ENCODE measurements at regions not wholly inside any gene's neighbourhood (a gene's known extent, or its start where the extent isn't known, plus 50 kb on each side); places are given as distances from the start of the nearest gene placed in this dataset.

DNA sequence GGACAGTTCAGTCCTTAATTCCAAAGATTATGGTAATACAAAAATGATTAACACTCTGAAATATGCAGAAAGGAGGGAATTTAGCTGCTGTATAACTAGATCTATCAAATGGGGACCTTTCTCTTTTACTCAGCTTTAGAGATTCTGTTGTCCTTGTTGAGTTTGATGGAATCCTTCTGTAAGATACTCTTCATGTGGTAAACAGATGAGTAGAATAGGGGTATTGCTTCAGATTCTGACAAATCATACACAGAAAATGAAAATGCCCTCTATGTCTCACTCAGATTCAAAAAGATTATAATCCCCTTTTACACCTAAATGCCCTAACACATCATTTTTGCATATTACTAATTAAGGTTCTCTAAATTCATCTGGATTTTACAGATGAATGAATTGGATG, 50.7 kb downstream of the ARHGAP35 start:
- DNase-seq = no peak

DNA sequence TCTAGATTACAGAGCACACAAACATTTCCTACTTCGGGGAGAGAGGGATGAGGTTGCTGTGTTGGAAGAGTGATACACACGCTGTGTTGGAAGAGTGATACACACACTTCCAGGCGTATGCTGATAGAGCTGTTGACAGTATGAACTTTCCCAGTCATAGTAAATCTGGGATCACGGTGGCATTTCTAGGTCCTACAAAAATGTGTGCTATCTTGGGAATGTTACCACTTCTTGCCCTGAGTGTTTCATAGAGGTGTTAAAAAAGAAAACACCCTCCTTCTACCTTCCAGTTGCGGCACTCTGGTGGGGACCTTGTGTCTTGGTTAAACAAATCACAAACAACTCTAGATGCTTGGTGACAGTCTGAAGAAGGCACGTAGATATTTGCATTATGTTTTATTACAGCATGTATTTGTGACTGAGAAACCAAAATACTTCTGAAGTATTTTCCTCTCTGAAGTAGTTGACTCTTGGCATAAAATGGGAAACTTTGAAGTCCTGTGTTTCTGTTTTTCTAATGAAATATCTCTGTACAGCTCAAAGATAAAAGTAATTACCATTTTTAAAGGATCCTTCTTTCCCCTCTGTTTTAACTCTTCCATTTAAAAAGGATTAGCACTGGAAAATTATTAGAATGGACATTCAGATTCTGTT, 52.5 kb downstream of the ARHGAP35 start:
- DNase-seq = no peak

DNA sequence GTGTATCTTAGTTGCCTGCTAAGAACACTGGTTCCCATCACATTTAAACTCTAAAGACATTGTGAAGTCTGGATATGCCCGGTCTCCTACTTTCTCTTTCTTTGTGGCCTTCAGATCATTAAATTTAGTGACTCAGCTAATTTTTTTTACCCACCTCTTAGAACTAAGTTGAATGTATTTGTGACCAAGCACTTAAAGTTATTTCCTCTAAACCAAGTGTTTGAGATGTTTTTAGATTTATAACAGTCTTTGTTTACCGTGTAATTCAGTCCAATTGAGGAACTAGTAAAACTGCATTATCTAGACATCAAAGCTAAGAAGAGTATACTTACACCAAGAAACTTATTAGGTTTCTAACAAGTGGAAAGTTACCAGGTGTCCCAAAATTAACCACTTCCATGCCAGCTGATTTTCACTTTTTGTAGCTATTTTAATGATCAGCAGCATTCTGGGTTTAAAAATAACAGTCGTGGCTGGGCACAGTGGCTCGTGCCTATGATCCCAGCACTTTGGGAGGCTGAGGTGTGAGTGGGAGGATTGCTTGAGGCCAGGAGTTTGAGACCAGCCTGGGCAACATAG, 53.1 kb downstream of the ARHGAP35 start:
- peak in 1 of 6 experiments; percentile 1 for DNase-seq

DNA sequence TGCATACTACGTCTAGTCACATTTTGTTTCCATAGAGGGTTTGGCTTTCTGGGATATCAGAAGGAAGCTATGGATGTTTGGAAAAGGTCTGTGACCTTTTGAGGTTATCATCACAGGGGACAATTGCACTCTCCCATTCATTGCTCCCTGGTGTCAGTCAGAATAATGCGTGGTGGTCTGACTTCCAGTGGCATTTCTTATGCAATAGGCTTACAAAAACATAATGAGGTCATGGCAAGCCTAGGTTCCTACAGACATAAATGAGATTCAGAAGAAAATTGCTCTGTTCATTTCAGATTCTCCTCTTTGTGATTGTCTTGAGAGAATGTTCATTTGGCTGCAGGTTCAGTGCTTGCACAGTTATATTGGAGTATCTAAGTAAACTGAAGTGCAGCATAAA, 54.6 kb downstream of the ARHGAP35 start:
- no peak for DNase-seq

DNA sequence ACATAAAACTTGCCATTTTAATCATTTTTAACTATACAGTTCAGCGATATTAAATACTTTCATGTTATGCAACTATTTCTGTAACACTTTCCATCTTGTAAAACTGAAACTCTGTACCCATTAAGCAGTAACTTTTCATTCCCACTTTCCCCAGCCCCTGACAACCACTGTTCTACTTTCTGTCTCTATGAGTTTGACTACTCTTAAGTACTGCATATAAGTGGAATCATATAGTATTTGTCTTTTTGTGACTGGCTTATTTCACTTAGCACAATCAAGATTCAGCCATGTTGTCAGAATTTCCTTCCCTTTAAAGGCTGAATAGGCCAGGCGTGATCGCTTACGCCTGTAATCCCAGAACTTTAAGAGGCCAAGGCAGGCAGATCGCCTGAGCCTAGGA, 56.2 kb downstream of the ARHGAP35 start:
- DNase-seq = no peak

DNA sequence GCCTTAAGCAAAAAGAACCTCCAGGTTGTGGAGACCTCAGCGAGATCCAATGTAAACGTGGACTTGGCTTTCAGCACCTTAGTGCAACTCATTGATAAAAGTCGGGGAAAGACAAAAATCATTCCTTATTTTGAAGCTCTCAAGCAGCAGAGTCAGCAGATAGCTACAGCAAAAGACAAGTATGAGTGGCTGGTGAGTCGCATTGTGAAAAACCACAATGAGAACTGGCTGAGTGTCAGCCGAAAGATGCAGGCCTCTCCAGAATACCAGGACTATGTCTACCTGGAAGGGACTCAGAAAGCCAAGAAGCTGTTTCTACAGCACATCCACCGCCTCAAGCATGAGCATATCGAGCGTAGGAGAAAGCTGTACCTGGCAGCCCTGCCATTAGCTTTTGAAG, 58.5 kb downstream of the ARHGAP35 start:
- DNase-seq = no peak

DNA sequence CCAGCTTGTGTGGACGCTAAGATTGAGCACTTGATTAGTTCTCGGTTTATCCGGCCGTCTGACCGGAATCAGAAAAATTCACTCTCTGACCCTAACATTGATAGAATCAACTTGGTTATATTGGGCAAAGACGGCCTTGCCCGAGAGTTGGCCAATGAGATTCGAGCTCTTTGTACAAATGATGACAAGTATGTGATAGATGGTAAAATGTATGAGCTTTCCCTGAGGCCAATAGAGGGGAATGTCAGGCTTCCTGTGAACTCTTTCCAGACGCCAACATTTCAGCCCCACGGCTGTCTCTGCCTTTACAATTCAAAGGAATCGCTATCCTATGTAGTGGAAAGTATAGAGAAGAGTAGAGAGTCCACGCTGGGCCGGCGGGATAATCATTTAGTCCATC, 59.6 kb downstream of the ARHGAP35 start:
- DNase-seq = no peak

DNA sequence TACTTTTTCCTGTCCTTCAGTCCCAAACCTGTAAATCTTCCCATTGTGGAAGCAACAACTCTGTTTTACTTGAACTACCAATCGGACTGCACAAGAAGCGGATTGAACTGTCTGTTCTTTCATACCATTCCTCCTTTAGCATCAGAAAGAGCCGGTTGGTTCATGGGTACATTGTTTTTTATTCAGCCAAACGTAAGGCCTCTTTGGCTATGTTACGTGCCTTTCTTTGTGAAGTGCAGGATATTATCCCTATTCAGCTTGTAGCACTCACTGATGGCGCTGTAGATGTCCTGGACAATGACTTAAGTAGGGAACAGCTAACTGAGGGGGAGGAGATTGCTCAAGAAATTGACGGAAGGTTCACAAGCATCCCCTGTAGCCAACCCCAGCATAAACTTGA, 60.3 kb downstream of the ARHGAP35 start:
- DNase-seq = no peak

DNA sequence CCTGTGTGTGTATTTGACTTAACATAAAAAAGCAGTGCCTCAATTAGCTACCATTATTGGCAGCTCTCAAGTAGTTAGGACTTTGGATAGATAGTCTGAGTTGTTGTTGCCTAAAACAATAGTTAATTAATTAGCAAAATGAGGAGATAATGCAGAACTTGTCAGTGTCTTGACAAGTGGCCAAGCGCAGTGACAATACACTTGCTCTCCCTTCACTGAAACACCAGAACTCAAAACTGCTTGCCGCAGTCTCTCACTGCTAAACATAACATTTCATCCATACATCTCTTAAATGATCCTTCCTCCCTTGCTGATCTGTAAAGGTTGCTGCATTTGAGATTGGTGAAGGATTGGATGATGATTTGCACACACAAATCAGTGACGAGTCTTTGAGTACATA, 61.7 kb downstream of the ARHGAP35 start:
- DNase-seq = no peak

DNA sequence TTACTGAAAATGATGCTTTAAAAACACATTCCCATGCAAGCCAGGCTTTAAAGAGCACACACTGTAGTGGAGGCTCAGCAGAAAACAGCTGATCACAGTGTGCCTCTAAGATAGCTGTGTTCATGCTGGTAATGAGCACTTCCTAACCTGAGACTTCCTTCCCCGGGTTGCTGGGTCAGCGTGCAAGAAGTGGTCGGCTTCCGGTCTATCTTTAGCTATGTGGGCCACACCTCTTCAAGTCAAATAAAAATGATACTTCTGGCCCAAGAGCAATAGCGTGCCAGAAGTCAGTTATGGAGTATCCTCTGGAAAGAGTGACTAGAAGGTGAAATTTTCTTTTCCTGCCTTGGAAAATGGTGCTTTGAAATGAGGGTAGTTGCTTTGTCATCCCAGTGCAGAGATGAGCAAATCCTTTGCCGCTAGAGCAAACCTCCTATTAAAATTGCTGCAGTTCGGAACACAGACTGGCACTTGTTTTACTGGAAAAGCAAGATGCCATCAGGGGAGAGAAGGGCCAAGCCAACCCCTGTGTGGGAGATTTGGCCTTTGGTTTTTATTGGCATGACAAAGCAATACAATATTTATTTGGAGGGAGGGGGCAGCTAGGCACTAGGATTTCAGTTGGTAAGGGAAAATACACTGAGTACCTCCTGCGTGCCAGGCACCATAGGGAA, 64.2 kb downstream of the ARHGAP35 start:
- DNase-seq = no peak

DNA sequence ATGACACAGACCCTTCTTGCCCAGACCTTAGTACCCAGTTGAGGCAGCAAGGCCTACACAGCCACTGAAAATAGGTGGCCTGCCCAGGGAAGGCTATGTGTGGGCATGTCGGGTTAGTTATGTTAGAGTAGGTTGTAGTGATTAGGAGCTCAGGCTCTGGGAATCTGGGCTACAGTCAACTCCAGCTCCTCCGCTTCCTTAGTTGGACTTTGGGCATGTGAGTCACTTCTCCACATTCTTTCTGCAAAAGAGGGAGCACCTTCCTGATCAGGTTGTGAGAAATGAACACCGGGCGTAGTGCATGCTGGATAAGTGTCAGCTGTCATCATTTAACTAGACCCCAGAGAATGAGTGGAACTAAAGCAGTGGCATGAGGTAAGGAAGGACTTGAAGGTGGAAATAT, 64.8 kb downstream of the ARHGAP35 start:
- DNase-seq = no peak

DNA sequence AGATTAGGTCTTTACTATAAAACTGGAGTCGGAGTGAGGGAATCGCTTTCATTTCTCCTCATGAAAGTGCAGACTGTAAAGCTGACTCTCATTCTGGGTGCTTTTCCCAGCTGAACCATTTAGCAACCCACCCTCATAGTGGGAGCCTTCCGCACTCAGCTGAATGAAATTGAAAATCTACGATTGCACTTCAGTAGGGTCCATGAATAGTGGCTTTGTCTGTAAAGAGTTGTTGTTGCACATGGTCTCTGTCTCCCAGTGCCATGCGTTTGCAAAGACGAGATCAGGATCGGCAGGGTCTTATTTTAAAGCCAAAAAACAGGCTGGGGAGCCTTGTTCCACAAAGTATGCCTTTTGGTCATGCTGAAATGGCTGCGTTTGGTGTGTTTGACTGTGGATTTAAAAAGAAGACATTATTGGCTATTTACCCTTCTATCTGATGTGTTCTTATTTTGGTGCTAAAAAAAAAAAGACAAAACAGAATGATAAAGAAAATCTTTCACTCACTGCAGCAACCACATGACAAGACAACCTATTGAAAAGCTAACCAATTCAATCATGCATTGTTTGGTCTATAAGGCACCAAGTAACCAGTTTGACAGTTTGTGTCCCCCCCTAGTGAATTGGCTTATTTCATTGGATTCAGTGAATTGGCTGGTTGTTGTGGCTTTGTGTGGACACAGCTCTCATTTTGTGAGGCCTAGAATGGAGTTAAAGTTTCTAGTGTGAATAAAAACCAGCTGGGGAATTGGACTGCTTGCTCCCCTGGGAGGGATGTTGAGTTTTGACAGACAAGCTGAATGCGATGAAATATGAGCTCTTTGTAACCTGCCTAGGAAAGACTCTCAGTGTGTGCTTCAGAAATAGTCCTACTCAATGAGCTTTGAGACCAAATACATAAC, 65.6 kb downstream of the ARHGAP35 start:
- DNase-seq = no peak

DNA sequence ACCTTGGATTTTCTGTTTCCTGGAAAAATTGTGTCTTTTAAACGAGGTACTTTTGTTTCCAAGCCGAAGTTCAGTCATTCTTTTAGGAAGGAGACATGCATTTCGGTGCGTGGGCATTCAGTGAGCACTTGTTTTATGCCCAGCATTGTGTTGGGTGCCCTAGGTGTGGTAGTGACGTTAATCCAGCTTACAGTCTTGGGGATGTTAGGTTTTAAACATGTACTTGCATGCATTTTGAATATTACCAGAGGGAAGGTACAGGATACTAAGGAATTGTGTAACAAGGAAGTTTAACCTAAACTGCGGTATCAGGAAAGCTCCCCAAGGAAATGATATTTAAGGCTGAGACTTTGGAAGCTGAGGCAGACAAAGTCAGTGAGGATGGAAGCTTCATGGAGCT, 66.3 kb downstream of the ARHGAP35 start:
- no peak for DNase-seq

DNA sequence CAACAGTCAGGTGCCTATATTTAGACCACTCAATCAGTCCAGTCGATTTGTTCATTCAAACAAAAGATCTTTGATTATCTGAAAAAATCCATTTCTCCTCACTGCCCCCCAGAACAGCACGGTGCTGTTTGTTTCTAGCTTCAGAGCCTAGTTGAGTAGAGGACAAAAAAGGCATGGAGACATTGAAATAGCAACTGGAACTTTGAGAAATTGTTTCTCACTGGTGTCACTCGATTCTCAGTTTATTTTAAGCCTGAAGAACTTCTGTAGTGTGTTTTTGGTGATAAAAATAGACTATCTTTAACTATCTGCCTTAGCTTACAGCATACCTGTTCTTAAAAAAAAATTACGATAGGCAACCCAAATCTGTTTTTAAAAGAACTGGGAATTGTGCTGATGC, 67.1 kb downstream of the ARHGAP35 start:
- no peak for DNase-seq

DNA sequence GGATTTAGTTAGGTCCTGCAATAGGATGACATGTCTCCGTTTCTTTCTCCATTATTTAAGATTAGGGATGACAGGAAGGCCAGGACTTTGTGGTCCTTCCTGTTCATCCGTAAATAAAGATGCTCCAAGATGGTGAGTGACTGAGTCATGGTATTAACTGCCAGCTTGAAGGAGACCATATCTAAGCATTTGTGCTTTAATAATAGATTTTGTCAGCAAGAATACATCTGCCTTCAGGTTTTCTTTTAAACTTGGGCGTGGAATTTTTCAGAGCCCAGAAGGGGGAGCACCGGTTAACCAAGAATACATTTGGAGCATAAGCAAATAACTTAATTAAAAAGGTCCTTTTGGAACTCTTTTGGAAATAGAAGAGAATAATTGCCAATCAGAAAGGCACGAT, 68.2 kb downstream of the ARHGAP35 start:
- no peak for DNase-seq

DNA sequence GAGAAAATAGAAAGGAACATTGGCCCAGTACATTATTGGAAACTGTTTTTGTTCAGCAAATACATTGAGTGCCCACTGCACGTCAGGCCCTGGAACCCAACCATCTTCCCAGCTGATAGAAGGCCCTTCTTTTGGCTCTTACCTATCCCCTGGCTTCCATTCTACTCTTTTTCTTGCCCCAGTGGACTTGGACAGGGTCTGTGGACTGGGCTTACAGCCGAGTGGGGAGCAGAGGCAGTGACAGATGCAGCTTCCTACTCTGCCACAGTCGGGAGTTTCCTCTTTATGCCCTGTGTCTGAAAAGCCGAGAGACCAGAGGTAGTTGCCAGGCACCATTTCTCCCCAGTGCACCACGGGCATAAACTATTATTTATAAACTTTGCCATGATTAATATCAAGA, 70.4 kb downstream of the ARHGAP35 start:
- no peak for DNase-seq

DNA sequence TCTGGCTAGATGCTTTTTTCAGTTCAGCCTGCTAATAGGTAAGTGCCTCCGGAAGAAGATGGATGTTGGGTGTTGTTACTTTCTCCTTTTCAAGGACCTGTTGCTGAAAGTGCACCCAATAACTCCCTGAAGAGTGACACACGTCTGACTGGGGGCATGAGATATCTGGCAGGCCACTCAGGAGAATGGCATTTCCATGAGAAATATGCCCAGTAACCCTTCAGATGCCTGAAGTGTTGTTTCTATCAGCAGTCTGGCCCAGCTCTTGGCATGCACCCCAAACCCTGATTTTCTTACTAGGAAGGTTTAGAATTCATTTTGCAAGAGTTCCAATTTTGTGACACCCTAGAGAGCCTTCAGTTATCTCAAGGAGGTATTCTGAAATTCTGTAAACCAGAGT, 71.5 kb downstream of the ARHGAP35 start:
- DNase-seq = no peak

DNA sequence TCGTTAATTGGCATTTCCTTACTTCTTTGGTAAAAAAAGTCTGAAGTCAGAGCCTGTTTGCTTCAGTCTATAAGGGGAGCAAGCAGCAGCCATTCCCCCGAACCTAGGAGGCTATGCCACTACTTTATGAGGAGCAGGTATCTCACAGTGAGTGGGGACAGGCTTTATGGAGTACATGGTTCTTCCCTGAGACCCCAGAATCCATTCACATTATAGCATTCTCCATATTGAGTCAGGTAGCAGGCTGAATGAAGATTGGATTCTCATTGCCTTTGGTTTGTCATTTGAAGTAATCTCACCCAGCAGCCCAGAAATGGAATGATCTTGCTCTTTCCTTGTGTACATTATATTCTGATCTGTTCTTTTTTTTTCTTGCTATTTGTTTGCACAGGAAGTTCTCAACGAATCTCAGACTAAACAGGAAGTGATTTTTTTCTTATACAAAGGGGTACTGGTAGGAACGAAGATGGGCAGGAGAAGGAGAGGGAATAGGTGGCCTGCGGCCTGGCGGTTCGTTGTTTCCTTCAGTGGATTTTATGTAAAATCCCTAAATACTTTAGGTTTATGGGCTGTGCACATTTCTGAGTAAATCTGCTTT, 74.4 kb downstream of the ARHGAP35 start:
- peak in 3 of 6 experiments; percentile 10 to 26 (median 13) for DNase-seq

DNA sequence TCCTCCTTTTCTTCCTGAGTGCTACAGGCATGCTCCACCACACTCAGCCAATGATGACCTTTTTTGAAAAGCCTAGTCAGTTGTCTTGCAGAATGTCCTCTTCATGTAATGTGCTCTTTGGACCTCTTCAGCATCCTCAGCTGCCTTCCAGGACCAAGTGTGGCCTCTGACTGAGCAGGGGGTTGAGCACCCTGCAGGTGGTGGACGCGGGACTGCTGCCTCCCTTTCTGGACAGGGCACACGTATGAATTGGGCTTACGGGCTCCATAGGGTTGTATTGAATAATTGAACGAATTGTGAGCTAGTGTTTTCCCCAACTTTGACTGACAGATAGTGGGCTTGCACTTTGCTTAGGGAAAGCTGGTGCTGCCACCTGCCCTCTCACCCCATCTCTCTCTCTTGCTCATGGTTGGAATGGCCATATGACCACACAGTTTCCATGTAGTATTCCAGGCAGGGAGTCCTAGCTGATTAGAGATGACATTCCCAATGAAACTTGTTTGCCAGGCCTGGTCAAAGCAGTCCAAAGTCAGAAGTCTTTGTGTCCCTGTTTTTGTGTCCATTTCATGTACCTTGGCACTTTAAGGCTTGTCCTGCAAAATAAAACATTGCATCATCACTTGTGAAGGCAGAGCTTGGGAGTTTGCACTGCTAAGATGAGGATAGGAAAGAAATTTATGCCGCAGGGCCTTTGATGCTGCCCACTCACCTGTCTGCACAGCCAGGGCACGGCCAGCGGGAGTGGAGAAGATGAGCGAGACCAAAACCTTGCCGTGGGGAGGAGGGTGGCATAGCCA, 76.3 kb upstream of the NPAS1 start:
- no peak for DNase-seq

DNA sequence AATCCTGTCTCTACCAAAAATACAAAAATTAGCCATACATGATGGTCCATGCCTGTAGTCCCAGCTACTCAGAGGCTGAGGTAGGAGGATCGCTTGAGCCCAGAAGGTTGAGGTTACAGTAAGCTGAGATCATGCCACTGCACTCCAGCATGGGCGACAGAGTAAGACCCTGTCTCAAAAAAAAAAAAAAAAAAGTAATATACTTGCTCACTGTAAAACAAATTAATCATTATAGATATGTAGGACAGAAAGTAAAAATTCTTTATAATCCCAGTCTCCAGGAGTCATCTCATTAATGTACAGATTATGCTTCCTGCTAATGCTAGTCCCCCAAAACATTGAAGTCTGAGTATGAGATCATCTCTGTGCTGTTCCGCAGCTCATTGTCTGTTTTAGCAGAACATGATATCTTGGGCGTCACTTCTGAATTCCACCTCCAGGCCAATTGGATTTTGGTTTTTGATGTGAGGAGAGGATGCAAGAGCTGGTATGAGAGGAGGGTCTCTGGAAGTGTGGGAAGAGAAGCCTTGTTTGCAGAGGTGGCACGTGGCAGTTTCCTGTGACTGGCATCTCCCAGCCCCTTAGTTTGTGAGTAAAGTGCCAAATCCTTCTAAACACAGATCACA, 75.4 kb upstream of the NPAS1 start:
- DNase-seq = no peak

DNA sequence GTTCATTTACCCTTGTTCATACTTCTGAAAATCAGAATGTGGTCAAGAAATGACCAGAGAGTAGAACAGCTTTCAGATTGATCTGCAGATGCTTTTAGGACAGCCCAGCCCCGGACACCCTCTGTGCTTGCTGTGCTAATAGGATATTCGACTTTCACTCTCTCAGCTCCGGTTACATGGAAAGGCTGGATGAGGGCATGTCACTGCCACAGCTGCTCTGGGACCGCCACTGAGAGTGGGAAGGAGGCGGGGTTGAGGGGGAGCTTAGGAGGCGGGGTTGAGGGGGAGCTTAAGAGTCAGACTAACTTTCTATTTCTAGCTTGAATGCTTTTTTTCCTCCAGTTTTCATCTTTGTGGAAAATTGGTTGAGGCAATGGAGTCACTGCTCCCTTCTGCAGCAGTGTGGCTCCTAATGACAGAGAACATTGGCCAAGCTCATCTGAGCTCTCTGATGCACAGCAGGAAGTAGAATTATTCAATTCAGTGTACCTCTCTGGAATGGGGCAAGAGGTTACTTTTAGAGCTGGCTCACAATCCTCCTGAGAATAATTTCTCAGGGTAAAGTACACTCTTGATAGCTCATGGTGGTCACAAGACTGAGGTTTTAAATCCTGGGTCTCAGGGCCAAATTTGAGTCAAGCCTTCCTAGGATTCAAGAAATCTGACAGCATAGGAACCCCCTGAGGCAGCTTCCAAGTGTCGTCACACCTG, 74.6 kb upstream of the NPAS1 start:
- no peak for DNase-seq
